Endothelial cell (in vitro differentiated cells): ENCODE measurements at regions not wholly inside any gene's neighbourhood (a gene's known extent, or its start where the extent isn't known, plus 50 kb on each side); places are given as distances from the start of the nearest gene placed in this dataset.

Source experiments
- DNase-seq: peaks from one replicate; pipeline ENCODE4 v3.0.0; 2021; ENCODE audit warnings: low spot score
- H3K27ac Mint-ChIP-seq: one replicate; pipeline ENCODE4 v1.8.0; 2021; ENCODE audit warnings: mixed read lengths, inconsistent platforms; ENCODE audit not compliant: unreplicated experiment
- H3K27me3 Mint-ChIP-seq: one replicate; pipeline ENCODE4 v1.8.0; 2021; ENCODE audit warnings: mild to moderate bottlenecking, moderate library complexity, mixed read lengths, inconsistent platforms; ENCODE audit not compliant: unreplicated experiment
- H3K36me3 Mint-ChIP-seq: one replicate; pipeline ENCODE4 v1.8.0; 2021; ENCODE audit warnings: mild to moderate bottlenecking, low read depth, mixed read lengths, inconsistent platforms; ENCODE audit not compliant: unreplicated experiment
- H3K4me1 Mint-ChIP-seq: one replicate; pipeline ENCODE4 v1.8.0; 2021; ENCODE audit warnings: mild to moderate bottlenecking, mixed read lengths, inconsistent platforms; ENCODE audit not compliant: unreplicated experiment
- H3K4me3 Mint-ChIP-seq: one replicate; pipeline ENCODE4 v1.8.0; 2021; ENCODE audit warnings: mild to moderate bottlenecking, mixed read lengths, inconsistent platforms; ENCODE audit not compliant: unreplicated experiment
- H3K9me3 Mint-ChIP-seq: one replicate; pipeline ENCODE4 v1.8.0; 2021; ENCODE audit warnings: mixed read lengths, inconsistent platforms; ENCODE audit not compliant: unreplicated experiment
- TF ChIP-seq, protein P1 (sequence below): fragments of 200-600 bp; sonication (generic); IDR thresholded peaks from one replicate; pipeline ENCODE4 v1.5.0; 2021; ENCODE audit warnings: antibody characterized with exemption; ENCODE audit not compliant: unreplicated experiment

DNA sequence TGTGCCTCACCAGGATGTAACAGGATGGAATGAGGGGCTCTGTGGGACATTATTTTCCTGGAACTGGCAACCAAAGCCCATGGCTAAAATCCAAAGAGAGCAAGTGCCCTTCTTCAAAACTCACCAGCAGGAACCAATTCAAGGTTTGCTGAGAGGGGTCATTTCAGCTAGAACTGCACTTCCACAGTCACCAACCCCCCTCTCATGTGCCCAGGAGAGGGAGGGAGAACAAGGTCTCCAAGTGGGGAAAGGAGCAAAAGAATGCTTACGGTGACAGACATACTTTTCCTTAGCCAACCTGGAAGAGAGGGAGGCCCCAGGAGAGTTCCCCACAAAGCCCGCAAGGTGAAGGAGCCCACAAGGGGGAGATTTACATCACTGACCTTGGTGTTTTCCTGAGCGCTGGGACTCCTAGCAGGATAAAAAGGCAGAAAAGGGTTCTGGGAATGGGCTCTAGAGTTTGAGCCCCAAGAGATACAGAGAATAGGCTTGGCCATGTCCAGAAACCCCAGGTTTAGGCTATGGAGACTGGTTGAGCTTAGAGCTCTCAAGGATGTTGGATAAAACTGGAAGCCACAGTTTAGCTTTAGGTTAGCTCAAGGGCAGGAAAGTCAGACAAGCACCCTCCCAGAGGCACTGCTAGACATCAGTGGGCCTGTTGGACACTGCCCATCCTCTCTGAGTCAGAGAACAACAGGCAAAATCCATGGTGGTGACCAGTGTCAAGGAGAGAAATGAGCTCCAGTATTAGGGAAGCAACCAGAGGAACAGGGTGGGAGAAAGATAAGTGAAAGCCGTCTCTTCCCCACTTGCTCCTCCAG lies 63.9 kb upstream of the GHITM start:
- DNase-seq = no peak
- no peaks in the 10 kb centered on the region for H3K4me1 Mint-ChIP-seq
- TF ChIP-seq, protein P1, sequence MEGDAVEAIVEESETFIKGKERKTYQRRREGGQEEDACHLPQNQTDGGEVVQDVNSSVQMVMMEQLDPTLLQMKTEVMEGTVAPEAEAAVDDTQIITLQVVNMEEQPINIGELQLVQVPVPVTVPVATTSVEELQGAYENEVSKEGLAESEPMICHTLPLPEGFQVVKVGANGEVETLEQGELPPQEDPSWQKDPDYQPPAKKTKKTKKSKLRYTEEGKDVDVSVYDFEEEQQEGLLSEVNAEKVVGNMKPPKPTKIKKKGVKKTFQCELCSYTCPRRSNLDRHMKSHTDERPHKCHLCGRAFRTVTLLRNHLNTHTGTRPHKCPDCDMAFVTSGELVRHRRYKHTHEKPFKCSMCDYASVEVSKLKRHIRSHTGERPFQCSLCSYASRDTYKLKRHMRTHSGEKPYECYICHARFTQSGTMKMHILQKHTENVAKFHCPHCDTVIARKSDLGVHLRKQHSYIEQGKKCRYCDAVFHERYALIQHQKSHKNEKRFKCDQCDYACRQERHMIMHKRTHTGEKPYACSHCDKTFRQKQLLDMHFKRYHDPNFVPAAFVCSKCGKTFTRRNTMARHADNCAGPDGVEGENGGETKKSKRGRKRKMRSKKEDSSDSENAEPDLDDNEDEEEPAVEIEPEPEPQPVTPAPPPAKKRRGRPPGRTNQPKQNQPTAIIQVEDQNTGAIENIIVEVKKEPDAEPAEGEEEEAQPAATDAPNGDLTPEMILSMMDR = no peak
- no peak overlapping the region for H3K4me3 Mint-ChIP-seq
- no peaks in the 10 kb centered on the region for H3K27me3 Mint-ChIP-seq
- H3K9me3 Mint-ChIP-seq = no peaks in the 10 kb centered on the region
- H3K27ac Mint-ChIP-seq = no peak overlapping the region
- H3K36me3 Mint-ChIP-seq = no peaks in the 10 kb centered on the region

DNA sequence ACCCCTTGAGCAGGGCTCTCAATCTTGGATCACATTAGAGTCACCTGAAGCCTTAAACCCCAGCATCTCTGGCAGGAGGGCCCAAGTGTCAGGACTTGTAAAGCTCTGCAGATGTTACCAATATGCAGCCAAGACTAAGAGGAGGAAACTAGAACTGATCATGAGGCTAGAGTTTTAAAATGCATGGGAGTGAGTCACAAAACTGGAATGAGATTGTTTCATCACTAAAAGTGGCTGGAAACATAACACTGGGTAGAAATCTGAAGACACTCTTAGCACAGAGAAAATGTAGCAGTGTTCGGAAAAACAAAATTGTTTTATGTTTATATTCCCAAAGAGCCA lies 63.3 kb upstream of the GHITM start:
- TF ChIP-seq, protein P1 = no peak
- H3K36me3 Mint-ChIP-seq = no peaks in the 10 kb centered on the region
- no peak overlapping the region for H3K4me3 Mint-ChIP-seq
- H3K9me3 Mint-ChIP-seq = no peaks in the 10 kb centered on the region
- no peak for DNase-seq
- H3K4me1 Mint-ChIP-seq = no peaks in the 10 kb centered on the region
- no peaks in the 10 kb centered on the region for H3K27me3 Mint-ChIP-seq
- H3K27ac Mint-ChIP-seq = no peak overlapping the region

DNA sequence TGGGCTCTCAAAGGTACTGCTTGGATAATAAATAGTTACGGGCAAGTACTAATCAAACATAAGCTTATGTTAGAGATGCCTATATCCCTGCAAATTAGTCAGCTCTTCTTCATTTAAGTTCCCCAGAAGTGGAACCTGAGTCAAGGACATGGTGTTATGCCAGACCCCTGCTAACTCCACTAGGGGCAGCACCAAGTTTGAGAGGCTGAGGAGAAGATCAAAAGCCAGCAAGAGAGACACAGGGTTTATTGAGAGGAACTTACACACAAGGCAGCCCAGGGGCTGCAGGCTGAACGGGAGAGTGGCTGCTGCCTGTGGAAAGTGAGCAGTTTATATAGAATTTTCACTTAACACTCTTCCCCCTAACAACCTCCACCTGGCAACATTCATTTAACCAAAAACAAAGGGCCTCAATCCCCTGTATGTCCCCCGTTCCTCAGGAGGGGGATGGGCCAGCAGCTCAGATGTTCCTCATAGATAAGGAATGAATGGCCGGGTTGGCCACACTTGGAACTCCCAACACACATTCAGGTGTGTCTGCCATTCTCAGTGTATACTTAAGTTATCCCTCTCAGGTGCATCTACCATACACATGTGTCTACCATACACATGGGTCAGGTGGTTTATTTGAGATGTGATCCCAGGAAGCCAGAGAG lies 62.6 kb upstream of the GHITM start:
- Mint-ChIP-seq H3K36me3 (no peaks in the 10 kb centered on the region), H3K4me1 (no peaks in the 10 kb centered on the region), H3K9me3 (no peaks in the 10 kb centered on the region), H3K27me3 (no peaks in the 10 kb centered on the region), H3K27ac (no peak overlapping the region), H3K4me3 (no peak overlapping the region)
- TF ChIP-seq, protein P1 = no peak
- DNase-seq = peak; percentile 12

DNA sequence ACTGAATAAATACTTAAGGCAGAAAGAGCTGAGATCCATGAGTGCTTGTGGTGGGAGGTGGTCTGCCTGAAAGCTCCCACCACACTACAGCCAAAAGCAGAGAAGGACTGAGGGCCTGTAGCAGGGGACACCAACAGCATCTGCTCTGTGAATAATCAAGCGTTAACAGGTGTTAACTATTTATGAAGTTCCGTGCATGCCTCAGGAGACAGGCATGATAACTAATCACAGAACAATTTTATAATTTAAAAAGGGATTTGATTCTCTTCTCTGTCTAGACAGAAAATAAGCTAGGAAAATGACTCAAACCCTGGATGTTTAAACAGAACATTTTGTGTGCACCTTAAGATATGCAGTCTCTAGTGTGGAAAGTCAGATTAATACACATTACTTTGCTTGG lies 61.5 kb upstream of the GHITM start:
- Mint-ChIP-seq H3K27me3 (no peaks in the 10 kb centered on the region), H3K4me3 (no peak overlapping the region), H3K4me1 (no peaks in the 10 kb centered on the region), H3K36me3 (no peaks in the 10 kb centered on the region), H3K27ac (no peak overlapping the region), H3K9me3 (no peaks in the 10 kb centered on the region)
- TF ChIP-seq, protein P1 = no peak
- no peak for DNase-seq

DNA sequence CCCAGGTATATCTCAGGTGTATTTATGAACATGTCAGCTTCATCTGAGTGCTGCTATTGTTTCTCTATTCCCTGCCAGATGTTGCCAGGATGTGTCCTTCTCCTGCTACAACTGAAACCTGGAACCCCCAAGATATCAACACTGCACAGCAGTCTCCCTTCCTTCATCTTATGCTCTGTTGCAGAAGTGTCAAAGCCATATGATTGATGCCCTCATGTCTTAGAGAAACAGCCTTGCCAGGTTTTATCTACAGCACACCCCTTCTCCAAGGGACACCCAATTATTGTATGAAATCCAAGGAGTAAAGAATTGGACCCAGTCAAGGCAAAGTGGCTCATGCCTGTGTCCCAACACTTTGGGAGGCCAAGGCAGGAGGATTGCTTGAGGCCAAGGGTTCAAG lies 60.5 kb upstream of the GHITM start:
- no peaks in the 10 kb centered on the region for H3K27me3 Mint-ChIP-seq
- H3K4me3 Mint-ChIP-seq = no peak overlapping the region
- no peaks in the 10 kb centered on the region for H3K36me3 Mint-ChIP-seq
- TF ChIP-seq, protein P1 = no peak
- no peaks in the 10 kb centered on the region for H3K9me3 Mint-ChIP-seq
- DNase-seq = no peak
- H3K27ac Mint-ChIP-seq = no peak overlapping the region
- no peaks in the 10 kb centered on the region for H3K4me1 Mint-ChIP-seq
